IMR-90 (cell line): ENCODE measurements at regions not wholly inside any gene's neighbourhood (a gene's known extent, or its start where the extent isn't known, plus 50 kb on each side); places are given as distances from the start of the nearest gene placed in this dataset.

Experiments used
- ATAC-seq: fragments of 200-7000 bp; cut with Tn5 transposase; 2 replicates; pipeline ENCODE4 v1.9.1; 2020; ENCODE audit warnings: low read depth, mild to moderate bottlenecking, moderate library complexity
- BruUV-seq: library from RNA; stranded (reverse); fragments of 400-500 nt; replicated peaks from 2 replicates; lab custom pipeline; 2021; lab: Mats Ljungman, UMichigan
- CTCF ChIA-PET: fragments of 300-600 bp; formaldehyde crosslinking; extraction: SDS; loops from one replicate; lab custom pipeline; 2021; ENCODE audit warnings: antibody characterized with exemption; lab: Yijun Ruan, JAX
- POLR2A ChIA-PET: fragments of 300-600 bp; sonication (Branson Sonifier 250); formaldehyde crosslinking; loops from one replicate; lab custom pipeline; 2022; ENCODE audit warnings: antibody characterized with exemption; ENCODE audit not compliant: unreplicated experiment; lab: Charles Lee
- DNase-seq: peaks from one replicate; pipeline ENCODE4 v3.0.0; 2013
- H2AFZ ChIP-seq: replicated peaks from 2 replicates; pipeline ENCODE3; 2013; ENCODE audit warnings: low read length, mild to moderate bottlenecking; ENCODE audit not compliant: poor library complexity
- H2AK5ac ChIP-seq: 2 replicates; pipeline ENCODE4 v1.6.1; 2013; ENCODE audit warnings: low read depth, low read length, inconsistent platforms
- H2AK9ac ChIP-seq: replicated peaks from 2 replicates; pipeline ENCODE3; 2013; ENCODE audit warnings: mild to moderate bottlenecking, low read depth, low read length, moderate library complexity; ENCODE audit not compliant: poor library complexity
- H2BK120ac ChIP-seq: 2 replicates; pipeline ENCODE4 v1.6.1; 2013; ENCODE audit warnings: low read depth, low read length, inconsistent platforms
- H2BK15ac ChIP-seq: 3 replicates; pipeline ENCODE4 v1.6.1; 2013; ENCODE audit warnings: low read depth, low read length, inconsistent platforms
- H2BK20ac ChIP-seq: 2 replicates; pipeline ENCODE4 v1.6.1; 2013; ENCODE audit warnings: low read depth, mild to moderate bottlenecking, inconsistent platforms, low read length, moderate library complexity
- H2BK5ac ChIP-seq: 2 replicates; pipeline ENCODE4 v1.6.1; 2013; ENCODE audit warnings: mild to moderate bottlenecking, low read depth, low read length, inconsistent platforms; ENCODE audit not compliant: poor library complexity, severe bottlenecking
- H3K14ac ChIP-seq: replicated peaks from 2 replicates; pipeline ENCODE4 v1.6.1; 2013; ENCODE audit warnings: low read depth, low read length, inconsistent platforms
- H3K18ac ChIP-seq: 2 replicates; pipeline ENCODE4 v1.6.1; 2013; ENCODE audit warnings: low read depth, low read length, control low read depth
- H3K23ac ChIP-seq: 2 replicates; pipeline ENCODE4 v1.6.1; 2013; ENCODE audit warnings: low read depth, low read length, inconsistent platforms
- H3K27ac ChIP-seq: 2 replicates; pipeline ENCODE4 v1.5.1; 2013; ENCODE audit warnings: mild to moderate bottlenecking, control low read depth, low read length; ENCODE audit not compliant: insufficient read depth
- H3K27me3 ChIP-seq: 2 replicates; pipeline ENCODE4 v1.6.1; 2013; ENCODE audit warnings: low read length; ENCODE audit not compliant: control insufficient read depth, insufficient read depth
- H3K36me3 ChIP-seq: 2 replicates; pipeline ENCODE4 v1.6.1; 2013; ENCODE audit warnings: low read length, mixed read lengths; ENCODE audit not compliant: control insufficient read depth, insufficient read depth
- H3K4ac ChIP-seq: 2 replicates; pipeline ENCODE4 v1.6.1; 2013; ENCODE audit warnings: low read depth, low read length, inconsistent platforms
- H3K4me1 ChIP-seq: 2 replicates; pipeline ENCODE4 v1.6.1; 2013; ENCODE audit warnings: low read length, mixed read lengths; ENCODE audit not compliant: control insufficient read depth, insufficient read depth
- H3K4me2 ChIP-seq: 2 replicates; pipeline ENCODE4 v1.6.1; 2013; ENCODE audit warnings: low read depth, mild to moderate bottlenecking, control low read depth, low read length, moderate library complexity
- H3K4me3 ChIP-seq: 2 replicates; pipeline ENCODE4 v1.5.1; 2013; ENCODE audit warnings: low read depth, mild to moderate bottlenecking, control low read depth, low read length, moderate library complexity; ENCODE audit not compliant: insufficient read depth
- H3K56ac ChIP-seq: 2 replicates; pipeline ENCODE4 v1.6.1; 2013; ENCODE audit warnings: low read length, inconsistent platforms; ENCODE audit not compliant: insufficient read depth; ENCODE audit errors: extremely low read depth
- H3K79me1 ChIP-seq, 2 experiments: 2 replicates each; pipeline ENCODE4 v1.6.1; 2013; ENCODE audit warnings: low read length in 2 of 2, inconsistent platforms in 1 of 2, low read depth in 1 of 2
- H3K9ac ChIP-seq: 2 replicates; pipeline ENCODE4 v1.6.1; 2013; ENCODE audit warnings: low read depth, low read length, control low read depth
- H3K9me1 ChIP-seq: 2 replicates; pipeline ENCODE4 v1.6.1; 2013; ENCODE audit warnings: low read length, inconsistent platforms; ENCODE audit not compliant: insufficient read depth
- H3K9me3 ChIP-seq: 2 replicates; pipeline ENCODE4 v1.6.1; 2013; ENCODE audit warnings: low read length; ENCODE audit not compliant: control insufficient read depth, insufficient read depth
- H4K20me1 ChIP-seq: 2 replicates; pipeline ENCODE4 v1.6.1; 2013; ENCODE audit warnings: low read length, inconsistent platforms; ENCODE audit not compliant: insufficient read depth
- H4K5ac ChIP-seq: 2 replicates; pipeline ENCODE4 v1.6.1; 2013; ENCODE audit warnings: mild to moderate bottlenecking, low read depth, low read length, control low read depth
- H4K8ac ChIP-seq, 2 experiments: 2 replicates each; pipeline ENCODE4 v1.6.1; 2013; ENCODE audit warnings: low read depth in 2 of 2, low read length in 2 of 2, control low read depth in 1 of 2, inconsistent platforms in 1 of 2
- H4K91ac ChIP-seq: 2 replicates; pipeline ENCODE4 v1.6.1; 2013; ENCODE audit warnings: low read depth, low read length, inconsistent platforms; ENCODE audit not compliant: insufficient read depth
- BHLHE40 ChIP-seq: fragments of 150-350 bp; IDR thresholded peaks from 2 replicates; pipeline ENCODE4 v1.6.1; 2016; ENCODE audit warnings: mild to moderate bottlenecking, low read depth, low read length
- CEBPB ChIP-seq: IDR thresholded peaks from 2 replicates; pipeline ENCODE4 v1.6.1; 2012; ENCODE audit warnings: low read depth, low read length, improper control_type of control experiment
- CHD1 ChIP-seq: IDR thresholded peaks from 2 replicates; pipeline ENCODE4 v1.6.1; 2012; ENCODE audit warnings: low read depth, low read length, improper control_type of control experiment
- FOS ChIP-seq: fragments of 150-350 bp; IDR thresholded peaks from 2 replicates; pipeline ENCODE4 v1.6.1; 2016; ENCODE audit warnings: low read depth, low read length
- MAFK ChIP-seq: IDR thresholded peaks from 2 replicates; pipeline ENCODE4 v1.6.1; 2012; ENCODE audit warnings: low read depth, low read length, improper control_type of control experiment
- MAZ ChIP-seq: IDR thresholded peaks from 2 replicates; pipeline ENCODE4 v1.6.1; 2012; ENCODE audit warnings: low read depth, mild to moderate bottlenecking, low read length, improper control_type of control experiment, moderate library complexity, borderline replicate concordance
- MXI1 ChIP-seq: IDR thresholded peaks from 2 replicates; pipeline ENCODE4 v1.6.1; 2012; ENCODE audit warnings: low read depth, mild to moderate bottlenecking, low read length, moderate library complexity, borderline replicate concordance
- NFE2L2 ChIP-seq: fragments of 150-350 bp; IDR thresholded peaks from 2 replicates; pipeline ENCODE4 v1.6.1; 2016; ENCODE audit warnings: low read depth, mild to moderate bottlenecking, low read length
- POLR2A ChIP-seq: IDR thresholded peaks from 2 replicates; pipeline ENCODE4 v1.6.1; 2012; ENCODE audit warnings: mild to moderate bottlenecking, low read depth, low read length
- RAD21 ChIP-seq: IDR thresholded peaks from 2 replicates; pipeline ENCODE4 v1.6.1; 2012; ENCODE audit warnings: low read length, improper control_type of control experiment
- RCOR1 ChIP-seq: IDR thresholded peaks from 2 replicates; pipeline ENCODE4 v1.6.1; 2012; ENCODE audit warnings: mild to moderate bottlenecking, low read length, improper control_type of control experiment; ENCODE audit not compliant: insufficient replicate concordance
- RFX5 ChIP-seq: IDR thresholded peaks from 2 replicates; pipeline ENCODE4 v1.8.0; 2012; ENCODE audit warnings: low read depth, mild to moderate bottlenecking, low read length, moderate library complexity
- SMC3 ChIP-seq: fragments of 150-350 bp; IDR thresholded peaks from 2 replicates; pipeline ENCODE4 v1.6.1; 2016; ENCODE audit warnings: low read depth, mild to moderate bottlenecking, antibody characterized with exemption, low read length, moderate library complexity
- WGBS, 2 experiments: methylation state at CpG; one replicate each; pipeline versions ENCODE4 v1.1.5 to v1.1.7; 2013; ENCODE audit warnings: missing lambda C conversion rate in 2 of 2; ENCODE audit not compliant: insufficient read length in 1 of 2; ENCODE audit errors: extremely low coverage in 2 of 2; 5-methylcytosine and 5-hydroxymethylcytosine counted together
- dilution Hi-C: fragments of 300-500 bp; cut with HindIII; formaldehyde crosslinking; loops from one replicate; pipeline ENCODE4 v1.14.3; 2018; ENCODE audit warnings: low sequenced_read_pairs; ENCODE audit not compliant: unreplicated experiment
- in situ Hi-C: fragments of 300-500 bp; cut with MboI; formaldehyde crosslinking; loops from 3 replicates; pipeline ENCODE4 v1.14.3; 2019; ENCODE audit warnings: low sequenced_read_pairs, inconsistent platforms, mixed read lengths
- intact Hi-C: fragments of 100-400 bp; cut with micrococcal nuclease; formaldehyde crosslinking; loops from 2 replicates; pipeline ENCODE4 v1.10.0; 2022
- TF ChIP-seq, protein P1 (sequence below): conservative IDR thresholded peaks from 2 replicates; pipeline ENCODE4 v1.5.1; 2012; ENCODE audit warnings: mild to moderate bottlenecking, low read depth, low read length, improper control_type of control experiment
- TF ChIP-seq, protein P2 (sequence below): fragments of 150-350 bp; IDR thresholded peaks from 2 replicates; pipeline ENCODE4 v1.6.1; 2017; ENCODE audit warnings: mild to moderate bottlenecking, antibody characterized with exemption, low read length, low read depth
- TF ChIP-seq, protein P3 (sequence below): fragments of 150-350 bp; IDR thresholded peaks from 2 replicates; pipeline ENCODE4 v1.6.1; 2016; ENCODE audit warnings: low read depth, mild to moderate bottlenecking, low read length, moderate library complexity, borderline replicate concordance

DNA sequence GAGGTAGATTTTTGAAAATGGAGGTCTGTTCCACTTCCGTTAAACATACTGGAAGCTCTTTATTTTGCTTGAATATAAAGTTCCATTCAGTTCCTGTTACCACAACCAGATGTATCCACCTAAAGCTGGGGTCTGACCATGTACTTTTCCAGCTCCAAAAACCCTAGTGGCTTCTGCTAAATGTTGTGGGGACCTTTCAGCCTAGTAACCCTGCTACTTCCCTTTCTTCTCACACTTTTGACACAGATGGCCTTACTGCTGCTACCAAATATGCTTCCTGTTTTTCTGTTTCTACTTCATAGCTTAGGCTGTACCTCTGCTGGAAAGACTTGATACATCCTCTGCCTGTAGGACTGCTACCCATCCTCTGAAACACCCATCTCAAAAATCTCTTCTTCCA is 87.8 kb downstream of the COL6A6 start:
- no peak overlapping the region for H3K4me3 ChIP-seq
- no peaks in the 10 kb centered on the region for H3K4me1 ChIP-seq
- DNase-seq (no peak), ATAC-seq (no peak)
- no peak overlapping the region for H4K91ac ChIP-seq
- ChIA-PET CTCF (no interaction called here), POLR2A (no interaction called here)
- TF ChIP-seq SMC3 (no peak), RCOR1 (no peak), NFE2L2 (no peak), MAFK (no peak), BHLHE40 (no peak), RAD21 (no peak), CHD1 (no peak), CEBPB (no peak), MAZ (no peak), FOS (no peak), RFX5 (no peak), MXI1 (no peak), POLR2A (no peak)
- TF ChIP-seq, protein P1, sequence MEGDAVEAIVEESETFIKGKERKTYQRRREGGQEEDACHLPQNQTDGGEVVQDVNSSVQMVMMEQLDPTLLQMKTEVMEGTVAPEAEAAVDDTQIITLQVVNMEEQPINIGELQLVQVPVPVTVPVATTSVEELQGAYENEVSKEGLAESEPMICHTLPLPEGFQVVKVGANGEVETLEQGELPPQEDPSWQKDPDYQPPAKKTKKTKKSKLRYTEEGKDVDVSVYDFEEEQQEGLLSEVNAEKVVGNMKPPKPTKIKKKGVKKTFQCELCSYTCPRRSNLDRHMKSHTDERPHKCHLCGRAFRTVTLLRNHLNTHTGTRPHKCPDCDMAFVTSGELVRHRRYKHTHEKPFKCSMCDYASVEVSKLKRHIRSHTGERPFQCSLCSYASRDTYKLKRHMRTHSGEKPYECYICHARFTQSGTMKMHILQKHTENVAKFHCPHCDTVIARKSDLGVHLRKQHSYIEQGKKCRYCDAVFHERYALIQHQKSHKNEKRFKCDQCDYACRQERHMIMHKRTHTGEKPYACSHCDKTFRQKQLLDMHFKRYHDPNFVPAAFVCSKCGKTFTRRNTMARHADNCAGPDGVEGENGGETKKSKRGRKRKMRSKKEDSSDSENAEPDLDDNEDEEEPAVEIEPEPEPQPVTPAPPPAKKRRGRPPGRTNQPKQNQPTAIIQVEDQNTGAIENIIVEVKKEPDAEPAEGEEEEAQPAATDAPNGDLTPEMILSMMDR: no peak
- TF ChIP-seq, protein P2, sequence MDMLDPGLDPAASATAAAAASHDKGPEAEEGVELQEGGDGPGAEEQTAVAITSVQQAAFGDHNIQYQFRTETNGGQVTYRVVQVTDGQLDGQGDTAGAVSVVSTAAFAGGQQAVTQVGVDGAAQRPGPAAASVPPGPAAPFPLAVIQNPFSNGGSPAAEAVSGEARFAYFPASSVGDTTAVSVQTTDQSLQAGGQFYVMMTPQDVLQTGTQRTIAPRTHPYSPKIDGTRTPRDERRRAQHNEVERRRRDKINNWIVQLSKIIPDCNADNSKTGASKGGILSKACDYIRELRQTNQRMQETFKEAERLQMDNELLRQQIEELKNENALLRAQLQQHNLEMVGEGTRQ: no peak
- TF ChIP-seq, protein P3, sequence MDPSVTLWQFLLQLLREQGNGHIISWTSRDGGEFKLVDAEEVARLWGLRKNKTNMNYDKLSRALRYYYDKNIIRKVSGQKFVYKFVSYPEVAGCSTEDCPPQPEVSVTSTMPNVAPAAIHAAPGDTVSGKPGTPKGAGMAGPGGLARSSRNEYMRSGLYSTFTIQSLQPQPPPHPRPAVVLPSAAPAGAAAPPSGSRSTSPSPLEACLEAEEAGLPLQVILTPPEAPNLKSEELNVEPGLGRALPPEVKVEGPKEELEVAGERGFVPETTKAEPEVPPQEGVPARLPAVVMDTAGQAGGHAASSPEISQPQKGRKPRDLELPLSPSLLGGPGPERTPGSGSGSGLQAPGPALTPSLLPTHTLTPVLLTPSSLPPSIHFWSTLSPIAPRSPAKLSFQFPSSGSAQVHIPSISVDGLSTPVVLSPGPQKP: no peak
- H3K9ac ChIP-seq: no peak overlapping the region
- no peak overlapping the region for H2BK15ac ChIP-seq
- no peak overlapping the region for H3K14ac ChIP-seq
- H3K36me3 ChIP-seq: no peaks in the 10 kb centered on the region
- H2BK20ac ChIP-seq: no peak overlapping the region
- no peak overlapping the region for H3K56ac ChIP-seq
- no peak overlapping the region for H3K27ac ChIP-seq
- intact Hi-C loops (no loop called here), dilution Hi-C loops (no loop called here), in situ Hi-C loops (no loop called here)
- no peaks in the 10 kb centered on the region for H4K20me1 ChIP-seq
- no peaks in the 10 kb centered on the region for H3K27me3 ChIP-seq
- no peak overlapping the region for H2AK5ac ChIP-seq
- BruUV-seq: no TSS peak
- WGBS, 2 experiments: no CpG with 5 or more reads among the region's 1 CpG
- H3K18ac ChIP-seq: no peak overlapping the region
- H3K9me3 ChIP-seq: 0 out of 2 replicates have a peak, but pooled peaks cover 2% of the 10 kb centered on the region
- no peaks in the 10 kb centered on the region for H3K9me1 ChIP-seq
- H2AFZ ChIP-seq: no peak overlapping the region
- no peak overlapping the region for H2AK9ac ChIP-seq
- no peaks in the 10 kb centered on the region for H3K79me1 ChIP-seq
- no peak overlapping the region for H3K4ac ChIP-seq
- no peak overlapping the region for H2BK120ac ChIP-seq
- no peak overlapping the region for H4K8ac ChIP-seq
- no peak overlapping the region for H4K5ac ChIP-seq
- H3K23ac ChIP-seq: no peak overlapping the region
- H2BK5ac ChIP-seq: no peak overlapping the region
- H3K4me2 ChIP-seq: no peak overlapping the region
